Endothelial cell of umbilical vein (primary cell): ENCODE measurements at regions not wholly inside any gene's neighbourhood (a gene's known extent, or its start where the extent isn't known, plus 50 kb on each side); places are given as distances from the start of the nearest gene placed in this dataset.

ENCODE experiments used
- BruUV-seq: library from RNA; stranded (reverse); fragments of 400-500 nt; replicated peaks from 2 replicates; lab custom pipeline; 2021; lab: Mats Ljungman, UMichigan
- CTCF ChIA-PET: fragments of 300-600, 350-600 bp; sonication (Branson Sonifier 250); formaldehyde crosslinking; loops from one replicate; lab custom pipeline; 2021; ENCODE audit warnings: antibody characterized with exemption, inconsistent platforms; lab: Charles Lee
- POLR2A ChIA-PET: fragments of 300-600, 350-600 bp; sonication (Branson Sonifier 250); formaldehyde crosslinking; loops from one replicate; lab custom pipeline; 2021; ENCODE audit warnings: antibody characterized with exemption, inconsistent platforms; lab: Charles Lee
- DNase-seq: peaks from one replicate; pipeline ENCODE4 v3.0.0-alpha.2; 2011; ENCODE audit warnings: low read depth, low spot score
- FAIRE-seq: peaks from 2 replicates; lab custom pipeline; 2011; peaks lifted over from hg19 to GRCh38; lab: Jason Lieb, UNC
- H2AFZ ChIP-seq: 2 replicates; pipeline ENCODE4 v1.6.0; 2012; ENCODE audit warnings: low read depth, low read length, control low read depth, inconsistent platforms
- H3K27ac ChIP-seq: 2 replicates; pipeline ENCODE4 v1.5.1; 2011; ENCODE audit warnings: low read depth, mild to moderate bottlenecking, control low read depth, low read length, moderate library complexity; ENCODE audit not compliant: insufficient read depth
- H3K27me3 ChIP-seq, 2 experiments: 2 replicates each; pipeline versions ENCODE4 v1.6.0 to v1.6.1; 2011; ENCODE audit warnings: low read length in 2 of 2, mixed read lengths in 1 of 2; ENCODE audit not compliant: control insufficient read depth in 2 of 2, insufficient read depth in 2 of 2
- H3K36me3 ChIP-seq, 2 experiments: 2 replicates in 1 of 2; 3 replicates in 1 of 2; pipeline ENCODE4 v1.5.1; 2011; ENCODE audit warnings: low read length in 2 of 2, mild to moderate bottlenecking in 1 of 2, moderate library complexity in 1 of 2; ENCODE audit not compliant: control insufficient read depth in 2 of 2, insufficient read depth in 2 of 2; ENCODE audit errors: extremely low read depth in 1 of 2
- H3K4me1 ChIP-seq: 3 replicates; pipeline ENCODE4 v1.5.1; 2011; ENCODE audit warnings: mild to moderate bottlenecking, low read length; ENCODE audit not compliant: control insufficient read depth, insufficient read depth; ENCODE audit errors: extremely low read depth
- H3K4me2 ChIP-seq: 2 replicates; pipeline ENCODE4 v1.6.1; 2011; ENCODE audit warnings: low read length, control low read depth, mixed read lengths; ENCODE audit not compliant: insufficient read depth
- H3K4me3 ChIP-seq, 3 experiments: fragments of 200-600 bp in 1 of 3; sonication (generic), shearing (Covaris generic) in 1 of 3; replicated peaks in 1 of 3; 2 replicates each; pipeline ENCODE4 v1.5.1; 2011 to 2016; ENCODE audit warnings: control low read depth in 3 of 3, low read length in 3 of 3, mild to moderate bottlenecking in 2 of 3, inconsistent platforms in 1 of 3, low read depth in 1 of 3, moderate library complexity in 1 of 3; ENCODE audit not compliant: insufficient read depth in 1 of 3
- H3K79me2 ChIP-seq: 2 replicates; pipeline ENCODE4 v1.6.0; 2012; ENCODE audit warnings: low read length, inconsistent platforms; ENCODE audit not compliant: control insufficient read depth, insufficient read depth
- H3K9ac ChIP-seq: replicated peaks from 2 replicates; pipeline ENCODE3; 2011; ENCODE audit warnings: low read length, control low read depth; ENCODE audit not compliant: insufficient read depth; ENCODE audit errors: extremely low read depth
- H3K9me1 ChIP-seq: replicated peaks from 3 replicates; pipeline ENCODE4 v1.6.0; 2011; ENCODE audit warnings: mild to moderate bottlenecking, low read length; ENCODE audit not compliant: control insufficient read depth, insufficient read depth; ENCODE audit errors: extremely low read depth
- H3K9me3 ChIP-seq: replicated peaks from 2 replicates; pipeline ENCODE4 v1.5.1; 2012; ENCODE audit warnings: low read length, inconsistent platforms; ENCODE audit not compliant: control insufficient read depth, insufficient read depth
- H4K20me1 ChIP-seq: replicated peaks from 2 replicates; pipeline ENCODE3; 2011; ENCODE audit warnings: mild to moderate bottlenecking, low read length; ENCODE audit not compliant: control insufficient read depth, insufficient read depth; ENCODE audit errors: extremely low read depth
- EZH2 ChIP-seq: IDR thresholded peaks from 2 replicates; pipeline ENCODE4 v1.6.1; 2012; ENCODE audit warnings: borderline replicate concordance, low read depth, mild to moderate bottlenecking, moderate library complexity, low read length, inconsistent platforms; ENCODE audit not compliant: severe bottlenecking
- GATA2 ChIP-seq: IDR thresholded peaks from 2 replicates; pipeline ENCODE4 v1.7.0; 2011; ENCODE audit warnings: low read depth, mild to moderate bottlenecking, moderate library complexity, mixed read lengths, low read length; ENCODE audit not compliant: insufficient read length, insufficient read depth
- JUN ChIP-seq: IDR thresholded peaks from 2 replicates; pipeline ENCODE4 v1.6.1; 2011; ENCODE audit warnings: borderline replicate concordance, low read depth; ENCODE audit not compliant: insufficient read length, insufficient read depth
- MYC ChIP-seq: IDR thresholded peaks from one replicate; pipeline ENCODE4 v1.6.1; 2011; ENCODE audit warnings: mild to moderate bottlenecking, low read depth, low read length
- POLR2A ChIP-seq: IDR thresholded peaks from 2 replicates; pipeline ENCODE4 v1.6.1; 2012; ENCODE audit warnings: low read depth, mild to moderate bottlenecking, control low read depth, low read length
- dilution Hi-C: fragments of 300-500 bp; cut with MboI; formaldehyde crosslinking; loops from one replicate; pipeline ENCODE4 v1.15.0; 2019; ENCODE audit warnings: low sequenced_read_pairs; ENCODE audit not compliant: extremely low pct_ligation_motif_present
- intact Hi-C: fragments of 100-400 bp; cut with micrococcal nuclease; formaldehyde crosslinking; loops from one replicate; pipeline ENCODE4 v1.10.0; 2022
- TF ChIP-seq, protein P1 (sequence below), 2 donors: IDR thresholded peaks; 1 replicate in 1 of 2; 2 replicates in 1 of 2; pipeline ENCODE4 v1.5.1; 2011; ENCODE audit warnings: low read length in 2 of 2, mild to moderate bottlenecking in 2 of 2, moderate library complexity in 2 of 2, control low read depth in 1 of 2, inconsistent platforms in 1 of 2, low read depth in 1 of 2; ENCODE audit not compliant: insufficient read depth in 1 of 2; ENCODE audit errors: extremely low read depth in 1 of 2
- TF ChIP-seq, protein P2 (sequence below): IDR thresholded peaks from 2 replicates; pipeline ENCODE4 v1.6.1; 2011; ENCODE audit not compliant: insufficient read depth, insufficient read length

DNA sequence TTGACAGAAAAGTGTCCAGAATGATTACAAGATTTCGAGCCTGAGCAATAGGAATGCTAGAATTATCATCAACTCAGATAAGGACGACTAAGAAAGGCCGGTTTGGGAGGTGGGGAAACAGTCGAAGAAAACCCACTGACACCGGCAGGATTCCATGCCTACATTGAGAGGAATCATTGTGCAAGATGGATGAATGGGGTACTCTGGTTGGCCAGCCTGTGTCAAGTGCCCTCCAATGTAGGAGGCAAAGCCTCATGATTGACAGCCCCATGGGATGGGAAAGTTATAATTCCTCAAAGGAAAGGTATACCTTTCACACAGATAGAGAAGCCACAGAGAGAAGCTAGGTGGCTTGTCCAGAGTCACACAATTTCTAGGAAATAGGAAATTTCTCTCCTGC is 153.5 kb upstream of the CTTNBP2NL start:
- no peaks in the 10 kb centered on the region for H3K36me3 ChIP-seq
- TF ChIP-seq MYC (no peak), JUN (no peak), POLR2A (no peak), GATA2 (no peak)
- TF ChIP-seq, protein P1, sequence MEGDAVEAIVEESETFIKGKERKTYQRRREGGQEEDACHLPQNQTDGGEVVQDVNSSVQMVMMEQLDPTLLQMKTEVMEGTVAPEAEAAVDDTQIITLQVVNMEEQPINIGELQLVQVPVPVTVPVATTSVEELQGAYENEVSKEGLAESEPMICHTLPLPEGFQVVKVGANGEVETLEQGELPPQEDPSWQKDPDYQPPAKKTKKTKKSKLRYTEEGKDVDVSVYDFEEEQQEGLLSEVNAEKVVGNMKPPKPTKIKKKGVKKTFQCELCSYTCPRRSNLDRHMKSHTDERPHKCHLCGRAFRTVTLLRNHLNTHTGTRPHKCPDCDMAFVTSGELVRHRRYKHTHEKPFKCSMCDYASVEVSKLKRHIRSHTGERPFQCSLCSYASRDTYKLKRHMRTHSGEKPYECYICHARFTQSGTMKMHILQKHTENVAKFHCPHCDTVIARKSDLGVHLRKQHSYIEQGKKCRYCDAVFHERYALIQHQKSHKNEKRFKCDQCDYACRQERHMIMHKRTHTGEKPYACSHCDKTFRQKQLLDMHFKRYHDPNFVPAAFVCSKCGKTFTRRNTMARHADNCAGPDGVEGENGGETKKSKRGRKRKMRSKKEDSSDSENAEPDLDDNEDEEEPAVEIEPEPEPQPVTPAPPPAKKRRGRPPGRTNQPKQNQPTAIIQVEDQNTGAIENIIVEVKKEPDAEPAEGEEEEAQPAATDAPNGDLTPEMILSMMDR (IDR thresholded peaks at IDR 0.05; ENCODE audit: extremely low read depth in 1 of 2, insufficient read depth in 1 of 2, low read depth in 1 of 2, low read length in 2 of 2), result no peak
- no peaks in the 10 kb centered on the region for H4K20me1 ChIP-seq
- no peaks in the 10 kb centered on the region for H3K27me3 ChIP-seq
- no peaks in the 10 kb centered on the region for H3K9me1 ChIP-seq
- H3K4me3 ChIP-seq, result no peak overlapping the region
- DNase-seq (no peak), FAIRE-seq (no peak)
- no peaks in the 10 kb centered on the region for H3K79me2 ChIP-seq
- no peaks in the 10 kb centered on the region for H3K9me3 ChIP-seq
- H3K4me1 ChIP-seq, result no peaks in the 10 kb centered on the region
- H3K27ac ChIP-seq, result no peak overlapping the region
- intact Hi-C loops (no loop called here), dilution Hi-C loops (no loop called here)
- no peak overlapping the region for H2AFZ ChIP-seq
- H3K4me2 ChIP-seq, result no peak overlapping the region
- ChIA-PET CTCF (no interaction called here), POLR2A (no interaction called here)
- no peak overlapping the region for H3K9ac ChIP-seq
- no TSS peak for BruUV-seq

DNA sequence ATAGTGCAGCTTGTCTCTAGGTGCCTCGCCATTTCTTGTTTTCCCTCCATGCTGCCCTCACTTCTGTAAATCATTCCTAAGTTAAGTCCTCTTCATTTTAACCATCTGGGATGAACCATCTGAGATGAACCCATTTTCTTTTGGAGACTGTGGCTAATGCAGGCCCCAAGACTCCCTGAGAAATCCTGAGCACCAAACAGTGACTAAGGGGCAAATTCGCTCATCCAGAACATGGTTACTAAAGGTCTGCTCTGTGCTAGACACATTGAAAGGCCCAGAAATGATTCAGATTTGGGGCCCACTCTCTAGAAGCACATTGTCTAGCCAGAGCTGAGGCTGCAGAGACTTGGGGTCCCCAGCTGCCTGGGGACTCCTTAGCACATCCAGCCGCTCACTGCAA is 151.9 kb upstream of the CTTNBP2NL start:
- intact Hi-C loops, result no loop called here
- Histone ChIP-seq H3K9ac (no peak overlapping the region), H3K9me1 (no peaks in the 10 kb centered on the region), H3K4me1 (no peaks in the 10 kb centered on the region), H3K36me3 (no peaks in the 10 kb centered on the region), H3K9me3 (no peaks in the 10 kb centered on the region), H3K27ac (no peak overlapping the region), H4K20me1 (no peaks in the 10 kb centered on the region), H3K27me3 (no peaks in the 10 kb centered on the region), H3K79me2 (no peaks in the 10 kb centered on the region), H3K4me2 (no peak overlapping the region), H2AFZ (no peak overlapping the region), H3K4me3 (no peak overlapping the region)
- BruUV-seq, result no TSS peak
- ChIA-PET CTCF (no interaction called here), POLR2A (no interaction called here)
- DNase-seq (no peak), FAIRE-seq (no peak)
- TF ChIP-seq POLR2A (no peak), EZH2 (no peak), JUN (no peak), GATA2 (no peak), MYC (no peak)
- TF ChIP-seq, protein P2, sequence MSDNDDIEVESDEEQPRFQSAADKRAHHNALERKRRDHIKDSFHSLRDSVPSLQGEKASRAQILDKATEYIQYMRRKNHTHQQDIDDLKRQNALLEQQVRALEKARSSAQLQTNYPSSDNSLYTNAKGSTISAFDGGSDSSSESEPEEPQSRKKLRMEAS, result no peak
- TF ChIP-seq, protein P1 (IDR thresholded peaks at IDR 0.05; ENCODE audit: extremely low read depth in 1 of 2, insufficient read depth in 1 of 2, low read depth in 1 of 2, low read length in 2 of 2), result no peak
- dilution Hi-C loops, result no loop called here
